Left renal pelvis (tissue), 4 donors: ENCODE measurements at regions not wholly inside any gene's neighbourhood (a gene's known extent, or its start where the extent isn't known, plus 50 kb on each side); places are given as distances from the start of the nearest gene placed in this dataset.

Experiments used
- DNase-seq, 4 donors: peaks; one replicate each; pipeline ENCODE4 v3.0.0-alpha.2; 2013; ENCODE audit warnings: low read depth in 4 of 4, low spot score in 3 of 4

DNA sequence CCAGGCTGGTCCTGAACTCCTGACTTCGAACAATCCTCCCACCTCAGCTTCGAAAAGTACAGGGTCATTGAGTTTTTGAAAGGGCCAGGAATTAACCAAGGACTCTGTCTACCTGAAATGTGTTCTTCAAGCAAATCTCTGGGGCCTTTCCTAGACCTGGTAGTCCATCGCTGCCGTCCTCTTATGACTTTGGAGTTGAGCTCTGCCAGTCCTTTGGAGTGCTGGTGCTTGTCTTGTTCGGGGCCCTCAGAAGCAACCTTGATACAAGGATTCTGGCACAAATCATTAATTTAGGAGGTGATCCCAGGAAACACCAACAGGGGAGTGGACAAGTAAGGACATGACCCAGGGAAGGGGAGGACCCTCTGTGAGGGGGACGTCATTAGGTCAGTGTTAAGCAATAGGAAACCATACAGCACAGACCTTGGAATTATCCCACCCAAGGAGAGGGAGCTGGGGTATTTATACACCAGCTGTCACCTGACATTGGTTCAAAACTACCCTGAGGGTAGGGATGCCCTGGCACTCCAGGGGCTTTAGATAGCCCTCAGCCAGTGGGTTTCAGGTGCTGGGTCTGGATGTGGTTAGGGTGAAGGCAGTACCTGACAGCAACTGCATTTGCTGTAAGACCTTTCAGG is 187.2 kb downstream of the FOXL1 start:
- no peak for DNase-seq

DNA sequence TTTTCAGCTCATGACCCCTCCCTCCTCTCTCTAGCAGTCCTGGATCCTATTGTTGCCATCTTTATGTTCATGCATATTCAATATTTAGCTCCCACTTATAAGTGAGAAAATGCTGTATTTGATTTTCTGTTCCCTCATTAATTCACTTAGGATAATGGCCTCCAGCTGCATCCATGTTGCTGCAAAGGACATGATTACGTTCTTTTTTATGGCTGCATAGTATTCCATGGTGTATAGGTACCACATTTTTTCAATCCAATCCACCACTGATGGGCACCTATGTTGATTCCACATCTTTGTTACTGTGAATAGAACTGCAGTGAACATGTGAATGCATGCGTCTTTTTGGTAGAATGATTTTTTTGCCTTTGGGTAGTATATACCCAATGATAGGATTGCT is 188.4 kb downstream of the FOXL1 start:
- DNase-seq: no peak

DNA sequence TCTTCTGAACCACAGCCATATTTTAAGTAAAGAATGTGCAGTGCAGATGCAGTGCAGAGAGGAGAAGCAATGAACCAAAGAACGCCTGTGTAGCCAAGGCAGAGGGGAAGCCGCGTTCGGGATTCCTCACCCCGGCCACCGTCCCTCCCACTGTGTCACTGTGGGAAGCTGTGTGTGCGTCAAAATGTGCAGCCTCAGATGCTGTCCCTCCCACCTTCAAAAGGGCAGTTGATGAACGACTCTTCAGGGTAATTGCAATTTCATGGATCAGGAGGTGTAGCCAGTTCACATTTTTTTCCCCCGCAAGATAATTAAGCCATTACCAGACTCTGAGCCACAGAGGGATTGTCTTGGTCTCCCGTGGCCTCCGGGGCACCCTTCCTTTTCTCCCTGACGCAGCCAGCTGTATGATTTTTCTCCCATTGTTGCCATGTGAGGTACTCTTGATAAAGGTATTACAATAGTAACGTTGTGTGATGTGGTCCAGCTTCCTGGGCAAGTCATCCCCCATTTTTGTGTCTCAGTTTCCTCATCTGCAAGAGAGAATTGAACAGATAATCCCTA is 190.0 kb downstream of the FOXL1 start:
- no peak for DNase-seq

DNA sequence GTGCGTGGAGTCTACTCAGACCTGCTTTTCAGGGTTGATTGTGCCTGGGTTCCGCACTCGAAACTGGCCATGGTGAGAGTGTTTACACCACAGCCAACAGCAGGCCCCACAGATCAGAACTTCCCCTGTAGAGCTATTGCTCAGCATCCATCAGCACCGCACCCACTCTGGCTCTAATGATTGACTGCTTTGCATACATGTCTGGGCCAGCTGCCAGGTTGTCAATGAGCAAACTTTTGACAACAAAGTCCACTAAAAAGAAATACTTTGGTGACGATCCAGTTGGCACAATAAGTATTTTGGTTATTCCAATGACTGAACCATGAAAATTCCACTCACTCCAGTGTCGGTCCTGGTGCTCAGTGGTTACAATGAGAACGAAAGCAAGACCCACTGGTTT is 190.7 kb downstream of the FOXL1 start:
- no peak for DNase-seq

DNA sequence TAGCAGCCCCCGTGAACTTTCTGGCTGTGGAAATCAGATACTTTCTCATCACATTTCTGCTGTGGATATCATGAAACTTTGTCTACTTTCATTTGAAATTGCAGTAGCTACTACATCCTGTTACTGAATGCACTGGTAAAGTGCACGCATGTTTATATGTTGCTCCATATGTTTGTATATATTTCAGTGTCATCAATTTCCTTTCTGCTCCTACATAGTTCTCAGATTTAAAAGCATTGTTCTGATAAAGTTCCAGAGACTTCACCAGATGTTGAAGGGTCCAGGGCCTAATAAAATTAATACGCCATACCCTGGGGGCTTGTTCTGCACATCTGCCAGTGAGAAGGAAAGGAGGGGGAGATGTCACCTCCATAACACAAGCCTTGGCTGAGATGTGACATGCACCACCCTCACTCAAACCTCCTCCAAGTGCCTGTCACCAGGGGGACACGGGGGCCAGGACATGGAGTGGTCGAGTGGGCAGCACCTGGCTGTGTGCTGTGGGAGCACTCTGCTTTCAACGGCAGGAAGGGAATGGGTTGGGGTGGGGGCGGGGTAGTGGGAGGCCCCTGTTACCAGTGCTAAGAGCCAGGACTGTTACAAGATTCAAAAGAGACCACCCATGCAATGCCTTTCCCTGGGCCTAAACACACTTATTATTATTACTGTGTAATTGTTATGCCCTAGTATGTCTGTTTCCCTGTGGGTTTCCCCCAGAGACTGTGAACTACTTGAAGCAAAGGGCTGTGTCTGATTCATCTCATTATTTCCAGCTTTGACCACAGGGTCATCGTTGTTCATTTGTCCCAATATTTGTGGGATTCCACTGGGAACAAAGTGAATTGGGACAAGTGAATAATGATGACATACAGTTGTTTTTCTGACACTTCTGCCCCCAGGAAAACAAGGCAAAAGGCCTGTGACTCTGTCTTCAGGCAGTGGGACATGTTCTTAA is 193.4 kb downstream of the FOXL1 start:
- DNase-seq: no peak

DNA sequence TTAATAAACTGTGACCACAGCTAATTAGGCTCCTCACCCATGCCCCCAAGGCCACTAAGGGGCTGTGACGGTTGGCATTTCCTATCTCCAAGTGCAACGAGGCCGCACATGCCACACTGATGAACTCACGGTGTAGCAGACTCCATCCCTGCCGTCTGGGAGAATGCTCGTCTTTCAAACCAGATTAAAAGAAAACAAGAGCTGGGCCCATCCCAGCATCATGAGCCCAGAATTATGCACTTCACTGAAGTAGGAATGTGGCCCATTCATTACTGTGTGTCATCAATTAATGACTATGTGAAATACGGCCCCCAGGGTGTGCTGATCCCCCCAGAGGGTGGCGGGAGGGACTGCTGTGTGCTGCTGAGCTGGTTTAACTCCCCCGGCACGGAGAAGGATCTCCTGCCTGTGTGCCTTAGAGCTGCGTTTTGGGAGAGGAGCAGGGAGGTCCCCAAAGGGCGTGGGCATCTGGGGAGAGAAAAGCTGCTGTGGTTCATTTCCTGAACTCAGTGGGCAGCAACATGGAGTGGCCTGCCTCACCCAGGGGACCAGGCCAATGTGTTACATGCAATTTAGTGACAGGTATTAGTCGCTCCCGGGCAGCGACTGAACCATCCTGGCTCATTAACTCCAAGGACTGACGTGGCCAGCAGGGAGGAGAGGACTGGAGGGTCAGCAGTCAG is 194.5 kb downstream of the FOXL1 start:
- peak; percentile 64 to 81 (median 68) for DNase-seq

DNA sequence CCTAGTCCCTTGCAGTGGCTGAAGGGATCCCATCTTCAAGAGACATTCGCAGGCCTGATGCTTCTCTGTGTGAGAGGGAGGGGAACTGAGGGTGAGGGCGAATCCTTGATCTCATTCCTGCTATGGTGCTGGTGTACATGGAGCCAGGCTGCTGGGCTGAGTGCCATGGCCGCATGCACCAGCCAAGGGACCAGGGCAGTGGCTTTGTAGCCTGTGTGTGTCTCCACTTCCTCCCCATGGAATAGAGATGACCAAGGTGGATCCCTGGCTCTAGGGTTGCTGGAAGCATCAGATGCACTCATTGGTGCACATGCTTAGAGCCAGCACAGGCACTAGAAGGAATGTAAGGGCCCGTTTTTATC is 195.0 kb downstream of the FOXL1 start:
- no peak for DNase-seq

DNA sequence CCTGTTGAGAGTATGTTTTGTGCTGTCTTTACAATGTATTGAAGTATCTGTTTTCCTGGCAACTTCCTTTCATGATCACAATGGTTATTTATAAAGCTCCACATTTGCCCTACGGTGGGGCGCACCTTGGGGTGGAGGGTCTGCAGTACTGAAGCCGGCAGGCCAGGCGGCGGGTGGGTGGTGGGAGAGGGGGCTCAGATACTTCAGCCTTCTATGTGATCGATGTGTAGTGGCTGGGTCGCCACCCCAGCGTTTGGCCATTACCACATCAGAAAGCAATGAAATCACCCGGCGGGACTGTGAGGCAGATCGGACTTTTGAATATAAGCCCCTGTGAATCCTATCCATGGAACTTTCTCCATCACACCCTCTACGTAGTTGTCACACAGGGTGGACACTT is 196.6 kb downstream of the FOXL1 start:
- no peak for DNase-seq

DNA sequence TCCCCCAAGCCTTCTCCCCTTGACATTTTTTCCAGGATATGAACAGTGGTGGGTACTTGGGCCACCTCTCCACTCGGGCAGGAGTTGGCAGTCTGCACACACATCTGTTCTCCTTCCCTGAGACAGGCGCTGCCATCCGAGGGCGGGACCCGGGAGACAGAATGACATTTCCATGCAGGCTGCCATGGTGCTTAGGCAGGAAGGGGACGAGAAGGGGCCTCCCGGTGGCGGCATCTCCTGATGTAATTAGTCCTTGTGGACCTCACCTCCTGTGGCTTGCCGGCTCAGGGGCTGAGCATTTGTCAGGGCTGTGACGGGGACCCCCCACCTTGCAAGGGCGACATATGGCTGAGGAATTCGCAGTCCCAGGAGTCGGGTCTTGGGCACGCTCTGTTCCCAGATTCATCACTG is 197.2 kb downstream of the FOXL1 start:
- no peak for DNase-seq

DNA sequence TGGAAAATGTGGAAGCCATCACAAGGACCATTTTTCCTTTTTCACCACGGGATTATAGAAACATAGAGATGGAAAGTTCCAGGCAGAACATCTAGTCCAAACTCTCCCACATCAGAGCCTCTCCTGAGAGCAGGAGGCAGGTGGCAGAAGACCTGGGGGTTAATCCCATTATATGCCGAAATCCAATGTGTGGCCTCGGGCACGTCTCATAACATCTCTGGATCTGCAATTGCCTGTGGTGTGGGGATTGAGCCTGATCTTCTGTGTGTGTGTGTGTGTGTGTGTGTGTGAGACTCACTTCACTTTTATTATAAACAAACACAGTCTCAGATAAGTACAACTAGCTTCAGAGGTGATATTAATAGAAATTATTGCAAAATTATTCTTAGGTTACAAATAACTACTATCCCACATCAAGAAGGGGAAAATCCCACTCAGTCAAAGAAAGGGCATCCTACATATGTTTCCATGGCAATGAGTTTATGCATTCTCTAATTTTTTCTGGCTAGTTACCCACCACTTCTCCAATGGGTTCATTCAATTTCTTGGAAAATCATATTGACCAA is 199.1 kb downstream of the FOXL1 start:
- no peak for DNase-seq

DNA sequence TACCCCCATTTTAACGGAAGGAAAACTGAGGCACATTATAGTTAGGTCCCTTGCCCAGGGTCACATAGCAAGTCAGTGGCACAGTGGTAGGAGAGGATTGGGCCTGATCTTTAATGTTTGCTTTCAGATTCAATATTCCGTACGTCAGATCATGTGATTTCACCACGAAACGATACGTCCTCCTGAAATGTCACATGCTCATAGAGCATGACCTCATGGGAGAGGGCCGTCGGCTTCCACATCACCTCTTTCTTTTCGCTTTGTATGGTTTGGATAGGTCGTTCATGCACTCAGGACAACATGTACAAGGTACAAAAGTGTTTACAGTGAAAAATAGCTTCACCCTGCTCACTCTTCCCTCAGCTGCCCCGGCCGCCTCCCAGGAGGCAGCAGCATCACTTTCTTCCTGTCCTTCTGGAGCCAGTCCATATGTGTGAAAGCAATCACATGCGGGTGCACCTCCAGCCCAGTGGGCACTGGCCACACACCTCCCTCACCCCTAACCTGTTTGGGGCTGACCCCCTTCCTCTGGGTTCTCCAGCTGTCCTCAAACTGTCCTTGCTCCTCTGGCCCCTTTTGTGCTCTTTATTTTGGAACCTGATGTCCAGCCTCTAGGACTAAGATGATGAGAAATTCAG is 199.9 kb downstream of the FOXL1 start:
- DNase-seq: no peak

DNA sequence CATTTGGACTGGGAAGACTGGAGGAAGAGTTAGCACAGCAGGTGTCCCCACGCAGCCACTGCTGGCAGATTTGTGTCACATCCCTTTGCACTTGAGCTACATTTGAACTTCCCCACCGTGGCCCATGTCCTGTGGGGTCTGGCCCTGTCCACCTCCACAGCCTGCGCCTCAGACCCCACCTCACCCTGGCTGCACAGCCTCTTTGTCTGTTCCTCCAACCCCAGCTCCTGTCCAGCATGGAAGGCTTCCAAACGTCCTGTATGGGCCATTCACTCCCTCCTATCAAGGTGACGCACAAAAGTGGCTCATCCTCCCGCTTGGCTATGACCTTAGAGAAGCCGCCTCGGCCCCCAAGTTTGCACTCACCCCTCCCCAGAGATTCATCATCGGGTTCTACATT is 200.6 kb downstream of the FOXL1 start:
- DNase-seq: no peak

DNA sequence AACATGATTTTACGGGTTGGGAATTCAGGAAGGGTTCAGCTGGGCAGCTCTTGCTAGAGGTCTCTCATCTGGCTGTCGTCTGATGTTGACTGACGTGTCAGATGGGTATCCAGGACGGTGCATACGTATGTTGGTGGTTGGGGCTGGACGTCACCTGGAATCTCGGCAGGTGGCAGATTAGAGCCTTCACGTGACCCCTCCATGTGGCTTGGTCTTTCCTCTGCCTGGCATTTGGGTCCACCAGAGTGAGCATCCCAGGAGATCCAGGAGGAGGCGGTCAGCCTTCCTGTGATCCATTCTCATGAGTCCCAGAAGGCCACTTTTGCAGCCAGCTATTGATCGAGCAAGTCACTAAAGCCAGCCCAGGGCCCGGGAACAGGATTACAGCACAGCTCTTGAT is 202.7 kb downstream of the FOXL1 start:
- DNase-seq: no peak

DNA sequence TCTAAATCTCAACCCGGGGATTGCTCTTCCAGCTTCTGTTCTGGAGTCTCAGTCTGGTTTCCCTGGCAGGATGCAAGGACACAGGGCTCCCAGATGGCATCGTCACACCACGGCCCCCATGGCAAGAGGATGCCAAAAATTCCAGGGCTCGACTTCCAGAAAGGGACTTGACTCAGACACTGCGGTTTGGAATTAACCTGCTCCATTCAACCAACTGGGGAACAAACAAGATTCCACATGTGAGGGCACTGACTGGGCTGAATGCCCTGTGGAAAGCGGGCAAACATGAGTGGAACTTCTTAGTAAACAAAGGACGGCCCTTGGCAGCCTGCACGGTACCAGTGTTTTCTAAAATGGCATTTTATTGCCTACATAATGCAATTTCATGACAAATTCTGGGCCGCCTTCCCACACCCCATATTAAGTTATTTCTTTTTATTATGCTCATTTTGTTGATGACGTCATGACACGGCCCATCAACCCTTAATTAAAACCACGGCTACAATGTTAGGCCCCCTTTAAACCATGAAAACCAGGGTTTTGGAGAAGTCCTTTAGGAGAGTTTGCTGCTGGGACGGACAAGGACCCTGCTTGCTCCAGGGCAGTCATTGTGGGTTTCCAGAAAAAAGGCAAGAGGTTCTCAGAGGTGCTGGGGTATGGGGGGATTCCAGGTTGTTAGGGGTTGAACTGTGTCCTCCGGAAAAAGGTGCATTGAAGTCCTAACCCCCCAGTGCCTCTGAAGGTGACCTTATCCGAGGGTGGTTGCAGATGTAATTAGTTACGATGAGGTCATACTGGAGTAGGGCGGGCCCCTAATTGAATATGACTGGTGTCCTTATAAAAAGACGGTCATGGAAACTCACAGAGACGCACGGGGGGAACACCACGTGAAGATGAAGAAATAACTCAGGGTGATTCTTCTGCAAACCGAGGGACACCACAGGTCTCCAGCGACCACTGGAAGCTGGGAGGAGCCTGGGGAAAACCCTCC is 205.6 kb downstream of the FOXL1 start:
- DNase-seq: no peak

DNA sequence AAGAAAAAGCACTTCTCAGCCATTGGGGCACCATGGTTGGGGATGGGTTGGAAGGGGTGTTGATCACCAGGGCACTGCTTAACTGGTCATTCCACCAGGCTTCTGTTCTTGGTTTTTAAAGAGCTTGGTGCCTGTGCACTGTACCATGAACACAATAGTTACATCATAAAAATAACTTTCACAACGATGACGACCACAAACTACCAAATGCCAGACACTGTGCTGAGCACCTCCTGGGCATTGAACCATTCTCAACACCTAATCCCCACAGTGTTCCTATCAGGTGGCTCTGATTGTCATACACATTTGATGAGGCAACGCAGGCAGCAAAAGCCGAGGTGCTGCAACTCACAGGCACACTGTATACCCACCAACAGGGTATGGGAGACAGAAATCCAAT is 208.0 kb downstream of the FOXL1 start:
- no peak for DNase-seq

DNA sequence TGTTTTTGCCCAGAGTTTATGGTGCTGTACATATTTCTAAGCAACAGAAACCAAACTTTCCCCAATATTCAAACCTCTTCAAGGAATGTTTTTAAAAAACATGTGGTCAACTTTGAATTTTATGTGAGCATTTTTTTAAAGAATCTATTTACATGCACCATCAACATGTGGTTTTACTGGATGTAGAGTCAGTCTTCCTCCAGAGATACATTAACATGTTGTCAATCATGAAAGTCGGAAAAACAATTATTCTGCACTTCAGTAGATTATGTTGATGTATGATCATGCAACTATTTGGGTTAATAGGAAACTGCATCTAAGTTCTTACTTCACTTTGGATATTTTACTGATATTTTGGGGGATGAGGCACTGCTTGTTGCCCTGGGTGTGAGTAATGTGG is 208.6 kb downstream of the FOXL1 start:
- DNase-seq: no peak

DNA sequence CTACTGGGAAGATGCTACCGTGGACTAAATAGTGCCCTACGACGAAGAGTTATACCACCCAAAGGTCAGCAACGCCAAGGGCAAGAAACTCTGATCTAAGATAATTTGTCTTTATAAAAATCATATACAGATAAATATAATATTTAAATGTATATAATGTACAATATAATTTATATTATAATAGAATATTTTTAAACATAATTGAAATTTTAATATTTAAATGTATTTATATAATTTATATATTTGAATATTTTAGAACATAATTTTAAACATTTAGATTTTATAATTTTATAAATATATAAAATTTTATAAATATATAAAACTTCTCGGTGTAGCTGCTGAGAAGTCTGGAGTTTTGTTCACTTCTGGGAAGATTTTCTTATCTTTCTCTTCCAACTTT is 209.2 kb downstream of the FOXL1 start:
- DNase-seq: no peak

DNA sequence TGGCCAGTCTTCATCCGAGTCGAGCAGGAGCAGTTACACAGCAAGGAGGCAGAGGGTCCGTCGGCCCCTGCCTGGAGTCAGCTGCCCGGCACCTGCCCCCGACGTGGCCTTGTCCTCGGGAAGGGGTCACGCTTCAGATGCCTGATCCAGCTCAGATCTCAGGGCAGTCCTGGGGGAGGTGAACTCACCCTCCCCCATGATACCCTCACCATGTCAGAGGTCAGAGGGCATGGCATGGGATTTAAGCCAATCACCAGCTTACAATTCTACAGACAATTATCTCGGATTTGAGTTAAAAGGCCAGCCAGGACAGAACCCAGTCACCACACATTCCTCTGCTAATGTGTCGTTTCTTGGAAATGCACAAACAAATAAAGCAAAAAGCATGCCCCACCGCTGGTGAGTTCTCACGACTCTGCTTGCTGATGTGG is 211.3 kb downstream of the FOXL1 start:
- DNase-seq: no peak

DNA sequence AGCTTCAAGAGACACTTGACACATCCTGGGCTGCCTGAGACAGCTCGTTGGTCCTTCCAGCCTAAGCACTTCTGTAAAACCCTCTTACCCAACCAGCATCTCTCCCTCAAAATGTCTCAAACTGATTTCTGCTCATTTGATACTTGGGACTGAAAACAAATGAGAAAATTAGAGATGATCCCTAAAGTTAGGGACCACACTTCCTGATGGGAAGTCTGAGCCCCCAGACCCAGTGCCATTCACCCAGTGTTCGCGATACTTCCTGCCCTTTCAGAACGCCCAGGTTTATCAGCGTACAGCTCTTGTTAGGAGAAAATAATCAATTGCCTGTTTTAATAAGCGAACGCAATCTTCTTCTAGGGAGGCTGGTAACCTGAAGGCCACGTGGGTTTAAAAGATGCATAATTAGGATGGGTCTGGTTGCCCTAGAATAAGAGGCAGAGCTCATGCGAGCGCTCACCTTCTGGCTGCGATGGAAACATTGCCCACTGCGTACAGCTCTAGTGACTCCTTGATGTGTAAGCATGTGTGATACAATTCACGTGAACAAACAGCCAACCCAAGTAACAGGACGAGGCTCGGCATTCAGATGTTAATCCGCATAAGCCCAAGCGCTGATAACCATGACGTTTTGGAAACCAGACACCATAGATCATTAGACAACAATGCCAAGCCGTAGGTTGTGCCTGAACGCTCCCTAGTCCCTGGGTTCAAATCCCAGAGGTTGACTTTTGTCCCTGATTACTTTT is 213.1 kb downstream of the FOXL1 start:
- DNase-seq: no peak
